Large intestine (tissue), 3 donors: ENCODE measurements at regions not wholly inside any gene's neighbourhood (a gene's known extent, or its start where the extent isn't known, plus 50 kb on each side); places are given as distances from the start of the nearest gene placed in this dataset.
"Not testable (repeated sequence)": the region's sequence is repeated elsewhere in the genome, so short reads cannot be mapped to it uniquely, and the experiment has no call there.

Experiments
- DNase-seq, 2 donors: peaks; one replicate each; pipeline versions ENCODE4 v3.0.0 to v3.0.0-alpha.2; 2013
- H3K27ac ChIP-seq: one replicate; pipeline ENCODE4 v1.5.1; 2013; ENCODE audit warnings: low read length
- H3K27me3 ChIP-seq: 2 replicates; pipeline ENCODE4 v1.6.1; 2013; ENCODE audit warnings: low read length; ENCODE audit not compliant: control insufficient read depth, insufficient read depth
- H3K36me3 ChIP-seq: 2 replicates; pipeline ENCODE4 v1.6.1; 2013; ENCODE audit warnings: low read length; ENCODE audit not compliant: control insufficient read depth, insufficient read depth
- H3K4me1 ChIP-seq: one replicate; pipeline ENCODE4 v1.6.1; 2013; ENCODE audit warnings: low read length; ENCODE audit not compliant: control insufficient read depth, insufficient read depth
- H3K4me3 ChIP-seq: one replicate; pipeline ENCODE4 v1.5.1; 2013; ENCODE audit warnings: low read length
- H3K9me3 ChIP-seq: one replicate; pipeline ENCODE4 v1.6.1; 2013; ENCODE audit warnings: mild to moderate bottlenecking, low read depth, low read length, moderate library complexity; ENCODE audit not compliant: control insufficient read depth
- WGBS: methylation state at CpG from one replicate; pipeline ENCODE4 v1.1.5; 2013; ENCODE audit warnings: low lambda C conversion rate; ENCODE audit not compliant: insufficient coverage; 5-methylcytosine and 5-hydroxymethylcytosine counted together

- Histone ChIP-seq H3K36me3 (no peaks in the 10 kb centered on the region), H3K27ac (no peak overlapping the region), H3K4me1 (no peaks in the 10 kb centered on the region), H3K27me3 (no peaks in the 10 kb centered on the region), H3K9me3 (no peaks in the 10 kb centered on the region), H3K4me3 (no peak overlapping the region)
- DNase-seq, result no peak
- no CpG with 5 or more reads among the region's 1 CpG for WGBS
Observed at GRCh38 chr13:76597868-76598267, 288.3 kb downstream of the KCTD12 start.

- WGBS, result 83% methylated on average over 1 of the region's 1 CpG
Observed at GRCh38 chr13:76596216-76596615, 290.0 kb downstream of the KCTD12 start.

GRCh38 chr13:76594435-76594834 is 291.8 kb downstream of the KCTD12 start:
- no CpG with 5 or more reads among the region's 1 CpG for WGBS
- no peak overlapping the region for H3K27ac ChIP-seq
- H3K4me3 ChIP-seq, result no peak overlapping the region
- H3K9me3 ChIP-seq, result no peaks in the 10 kb centered on the region
- H3K4me1 ChIP-seq, result no peaks in the 10 kb centered on the region
- no peaks in the 10 kb centered on the region for H3K36me3 ChIP-seq
- H3K27me3 ChIP-seq, result no peaks in the 10 kb centered on the region
- no peak for DNase-seq

More at GRCh38 chr13:76596216-76596615, 290.0 kb downstream of the KCTD12 start:
- DNase-seq, result no peak
- H3K36me3 ChIP-seq, result no peaks in the 10 kb centered on the region
- no peaks in the 10 kb centered on the region for H3K27me3 ChIP-seq
- H3K4me3 ChIP-seq, result no peak overlapping the region
- H3K4me1 ChIP-seq, result no peaks in the 10 kb centered on the region
- H3K27ac ChIP-seq, result no peak overlapping the region
- H3K9me3 ChIP-seq, result no peaks in the 10 kb centered on the region

- H3K4me1 ChIP-seq, result no peaks in the 10 kb centered on the region
- no peaks in the 10 kb centered on the region for H3K27me3 ChIP-seq
- H3K9me3 ChIP-seq, result no peaks in the 10 kb centered on the region
- no peaks in the 10 kb centered on the region for H3K36me3 ChIP-seq
- no peak for DNase-seq
- no CpG with 5 or more reads among the region's 4 CpGs for WGBS
- H3K4me3 ChIP-seq, result no peak overlapping the region
- no peak overlapping the region for H3K27ac ChIP-seq
Observed at GRCh38 chr13:76586842-76587241, 299.4 kb downstream of the KCTD12 start.

- Histone ChIP-seq H3K9me3 (no peaks in the 10 kb centered on the region), H3K4me1 (no peaks in the 10 kb centered on the region), H3K27ac (no peak overlapping the region), H3K27me3 (no peaks in the 10 kb centered on the region), H3K36me3 (no peaks in the 10 kb centered on the region), H3K4me3 (no peak overlapping the region)
- no CpG with 5 or more reads among the region's 4 CpGs for WGBS
- DNase-seq, result no peak
Observed at GRCh38 chr13:76579701-76580100, 306.5 kb downstream of the KCTD12 start.

- DNase-seq, H3K27ac ChIP-seq, H3K36me3 ChIP-seq, H3K4me1 ChIP-seq, H3K9me3 ChIP-seq, H3K4me3 ChIP-seq, H3K27me3 ChIP-seq: not testable (repeated sequence)
- WGBS, result 83% methylated on average over 1 of the region's 5 CpGs
Observed at GRCh38 chr13:76575634-76576033, 310.6 kb downstream of the KCTD12 start.

GRCh38 chr13:76570510-76570971 is 315.7 kb downstream of the KCTD12 start:
- DNase-seq, result no peak
- H3K27ac ChIP-seq, result no peak overlapping the region
- H3K9me3 ChIP-seq, result no peaks in the 10 kb centered on the region
- no peaks in the 10 kb centered on the region for H3K27me3 ChIP-seq
- H3K36me3 ChIP-seq, result no peaks in the 10 kb centered on the region
- WGBS, result no CpG with 5 or more reads among the region's 1 CpG
- H3K4me1 ChIP-seq, result no peaks in the 10 kb centered on the region
- no peak overlapping the region for H3K4me3 ChIP-seq

GRCh38 chr13:76556627-76557026 is 329.6 kb downstream of the KCTD12 start:
- H3K36me3 ChIP-seq, result no peaks in the 10 kb centered on the region
- H3K4me1 ChIP-seq, result no peaks in the 10 kb centered on the region
- H3K27me3 ChIP-seq, result no peaks in the 10 kb centered on the region
- no peak overlapping the region for H3K27ac ChIP-seq
- H3K4me3 ChIP-seq, result no peak overlapping the region
- no peak for DNase-seq
- no CpG with 5 or more reads among the region's 1 CpG for WGBS
- H3K9me3 ChIP-seq, result no peaks in the 10 kb centered on the region

GRCh38 chr13:76552807-76553206 is 333.4 kb downstream of the KCTD12 start:
- no peaks in the 10 kb centered on the region for H3K27me3 ChIP-seq
- no peaks in the 10 kb centered on the region for H3K9me3 ChIP-seq
- no peak for DNase-seq
- no peaks in the 10 kb centered on the region for H3K4me1 ChIP-seq
- H3K36me3 ChIP-seq, result no peaks in the 10 kb centered on the region
- H3K27ac ChIP-seq, result no peak overlapping the region
- WGBS, result no CpG with 5 or more reads among the region's 1 CpG
- H3K4me3 ChIP-seq, result no peak overlapping the region

- Histone ChIP-seq H3K36me3 (no peaks in the 10 kb centered on the region), H3K4me1 (no peaks in the 10 kb centered on the region), H3K27me3 (no peaks in the 10 kb centered on the region), H3K9me3 (no peaks in the 10 kb centered on the region), H3K27ac (no peak overlapping the region), H3K4me3 (no peak overlapping the region)
- WGBS, result 63% methylated on average over 3 of the region's 5 CpGs
- DNase-seq, result no peak
Observed at GRCh38 chr13:76552041-76552772, 334.0 kb downstream of the KCTD12 start.

- Histone ChIP-seq H3K4me1 (no peaks in the 10 kb centered on the region), H3K36me3 (no peaks in the 10 kb centered on the region), H3K27me3 (no peaks in the 10 kb centered on the region), H3K4me3 (no peak overlapping the region), H3K9me3 (no peaks in the 10 kb centered on the region), H3K27ac (no peak overlapping the region)
- WGBS, result 97% methylated on average over 3 of the region's 4 CpGs
- DNase-seq, result no peak
Observed at GRCh38 chr13:76542176-76542575, 344.0 kb downstream of the KCTD12 start.
